ENCODE measurements at regions not wholly inside any gene's neighbourhood (a gene's known extent, or its start where the extent isn't known, plus 50 kb on each side); places are given as distances from the start of the nearest gene placed in this dataset.

DNA sequence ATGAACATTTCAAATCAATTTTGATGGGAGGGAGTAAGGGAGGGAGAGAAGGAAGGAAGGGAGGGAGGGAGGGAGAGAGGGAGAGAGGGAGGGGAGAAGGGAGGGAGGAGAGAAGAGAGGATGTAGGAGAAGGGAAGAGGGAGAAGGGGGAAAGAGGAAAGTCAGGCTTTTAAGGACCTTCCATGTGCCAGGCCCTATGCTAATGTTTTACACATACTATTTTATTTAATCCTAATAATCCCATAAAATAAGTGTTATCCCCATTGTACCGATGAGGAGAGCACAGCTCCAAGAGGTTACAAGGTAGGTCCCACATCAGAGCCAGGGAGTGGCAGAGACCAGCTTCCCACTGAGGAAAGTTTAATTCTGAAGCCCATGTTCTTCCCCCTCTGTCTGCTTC is 341.9 kb downstream of the RAB28 start:
- Histone ChIP-seq H4K20me1 (ENCODE audit: insufficient read depth, low read length) (no peaks in the 10 kb centered on the region), H3K4me2 (ENCODE audit: low read depth, low read length) (no peak overlapping the region), H3K27ac (ENCODE audit: extremely low read length, insufficient read depth, low read length) (no peak overlapping the region), H3K4me1 (ENCODE audit: insufficient read depth, low read length) (no peaks in the 10 kb centered on the region), H3K79me2 (ENCODE audit: insufficient read depth, low read length) (no peaks in the 10 kb centered on the region), H3K9me3 (ENCODE audit: low read length) (no peaks in the 10 kb centered on the region), H3K36me3 (replicated peaks in 1 of 2; ENCODE audit: control insufficient read depth in 1 of 2, insufficient read depth in 2 of 2, low read length in 2 of 2) (no peaks in the 10 kb centered on the region), H3K9ac (ENCODE audit: insufficient read depth, low read depth, low read length) (no peak overlapping the region), H3K27me3 (ENCODE audit: control insufficient read depth in 1 of 2, insufficient read depth in 2 of 2, low read length in 2 of 2) (no peaks in the 10 kb centered on the region), H3K4me3 (replicated peaks in 1 of 3; ENCODE audit: insufficient read depth in 1 of 3, low read depth in 2 of 3, low read length in 3 of 3) (no peak overlapping the region), H2AFZ (ENCODE audit: low read length) (no peak overlapping the region)
- in situ Hi-C loops (cut with HindIII; ENCODE audit: extremely low pct_ligation_motif_present, low pct_unique_long_range_greater_than_20kb) = no loop called here
- CTCF ChIA-PET (ENCODE audit: low intra/inter-chr PET ratio, low total read pairs) = no interaction called here
- 39% methylated on average over 1 of the region's 1 CpG for WGBS (ENCODE audit: low lambda C conversion rate)
- TF ChIP-seq ZNF83 (CRISPR knock-in tag; IDR thresholded peaks at IDR 0.05; ENCODE audit: borderline replicate concordance) (no peak), HNRNPK (IDR thresholded peaks at IDR 0.05; ENCODE audit: low read depth, low read length, poor library complexity, severe bottlenecking) (peak; percentile 80), PCBP2 (optimal IDR thresholded peaks at IDR 0.05; ENCODE audit: low read depth, low read length, poor library complexity, severe bottlenecking) (peak; percentile 64)
- ATAC-seq (no peak), FAIRE-seq (no peak), DNase-seq (ENCODE audit: low spot score) (no peak)
- POLR2A ChIA-PET = no interaction called here
- intact Hi-C loops (cut with micrococcal nuclease; ENCODE audit: unreplicated experiment) = no loop called here
- no TSS peak for BruUV-seq (replicated peaks)

DNA sequence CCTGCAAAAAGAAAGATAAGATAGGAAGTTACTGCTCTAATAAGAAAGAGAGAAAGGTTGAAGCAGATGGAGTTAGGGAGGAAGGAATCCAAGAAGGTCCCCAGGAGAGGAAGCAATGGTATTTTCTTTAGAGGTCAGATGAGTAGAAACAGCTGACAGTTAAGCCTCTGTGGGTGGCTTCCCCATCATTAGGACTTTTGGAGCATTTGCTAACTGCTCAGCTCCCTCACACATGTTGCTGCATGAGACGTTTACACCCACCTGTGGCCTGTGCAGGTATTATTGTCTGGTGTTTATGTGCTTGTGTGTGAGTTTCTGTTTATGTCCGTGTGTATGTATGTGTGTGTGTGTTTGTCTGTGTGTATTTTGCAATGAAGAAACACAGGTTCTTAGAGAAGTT is 346.8 kb downstream of the RAB28 start:
- no peak overlapping the region for H3K27ac ChIP-seq (ENCODE audit: extremely low read length, insufficient read depth, low read length)
- ChIA-PET CTCF (ENCODE audit: low intra/inter-chr PET ratio, low total read pairs) (no interaction called here), POLR2A (no interaction called here)
- H3K27me3 ChIP-seq (ENCODE audit: control insufficient read depth in 1 of 2, insufficient read depth in 2 of 2, low read length in 2 of 2) = no peaks in the 10 kb centered on the region
- 66% methylated on average over 2 of the region's 2 CpGs for WGBS (ENCODE audit: low lambda C conversion rate)
- intact Hi-C loops (cut with micrococcal nuclease; ENCODE audit: unreplicated experiment) (no loop called here), in situ Hi-C loops (cut with HindIII; ENCODE audit: extremely low pct_ligation_motif_present, low pct_unique_long_range_greater_than_20kb) (no loop called here)
- no peak overlapping the region for H3K4me2 ChIP-seq (ENCODE audit: low read depth, low read length)
- H3K9ac ChIP-seq (ENCODE audit: insufficient read depth, low read depth, low read length) = no peak overlapping the region
- DNase-seq (ENCODE audit: low spot score) = no peak
- H3K4me3 ChIP-seq (replicated peaks in 1 of 3; ENCODE audit: insufficient read depth in 1 of 3, low read depth in 2 of 3, low read length in 3 of 3) = no peak overlapping the region
- no TSS peak for BruUV-seq (replicated peaks)
- H3K9me3 ChIP-seq (ENCODE audit: low read length) = no peaks in the 10 kb centered on the region
- peaks cover 8% of the 10 kb centered on the region for H3K4me1 ChIP-seq (ENCODE audit: insufficient read depth, low read length)
- H3K79me2 ChIP-seq (ENCODE audit: insufficient read depth, low read length) = no peaks in the 10 kb centered on the region
- no peak overlapping the region for H2AFZ ChIP-seq (ENCODE audit: low read length)
- H3K36me3 ChIP-seq (replicated peaks in 1 of 2; ENCODE audit: control insufficient read depth in 1 of 2, insufficient read depth in 2 of 2, low read length in 2 of 2) = no peaks in the 10 kb centered on the region
- ATAC-seq = no peak
- no peak for FAIRE-seq
- TF ChIP-seq, protein P1, sequence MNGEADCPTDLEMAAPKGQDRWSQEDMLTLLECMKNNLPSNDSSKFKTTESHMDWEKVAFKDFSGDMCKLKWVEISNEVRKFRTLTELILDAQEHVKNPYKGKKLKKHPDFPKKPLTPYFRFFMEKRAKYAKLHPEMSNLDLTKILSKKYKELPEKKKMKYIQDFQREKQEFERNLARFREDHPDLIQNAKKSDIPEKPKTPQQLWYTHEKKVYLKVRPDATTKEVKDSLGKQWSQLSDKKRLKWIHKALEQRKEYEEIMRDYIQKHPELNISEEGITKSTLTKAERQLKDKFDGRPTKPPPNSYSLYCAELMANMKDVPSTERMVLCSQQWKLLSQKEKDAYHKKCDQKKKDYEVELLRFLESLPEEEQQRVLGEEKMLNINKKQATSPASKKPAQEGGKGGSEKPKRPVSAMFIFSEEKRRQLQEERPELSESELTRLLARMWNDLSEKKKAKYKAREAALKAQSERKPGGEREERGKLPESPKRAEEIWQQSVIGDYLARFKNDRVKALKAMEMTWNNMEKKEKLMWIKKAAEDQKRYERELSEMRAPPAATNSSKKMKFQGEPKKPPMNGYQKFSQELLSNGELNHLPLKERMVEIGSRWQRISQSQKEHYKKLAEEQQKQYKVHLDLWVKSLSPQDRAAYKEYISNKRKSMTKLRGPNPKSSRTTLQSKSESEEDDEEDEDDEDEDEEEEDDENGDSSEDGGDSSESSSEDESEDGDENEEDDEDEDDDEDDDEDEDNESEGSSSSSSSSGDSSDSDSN (CRISPR knock-in tag; IDR thresholded peaks at IDR 0.05) = no peak
- TF ChIP-seq PAWR (CRISPR knock-in tag; IDR thresholded peaks at IDR 0.05; ENCODE audit: borderline replicate concordance) = no peak
- peak; percentile 17; the same call in 1 of the 2 replicates for TF ChIP-seq STAG1 (CRISPR knock-in tag; IDR thresholded peaks at IDR 0.05)
- H4K20me1 ChIP-seq (ENCODE audit: insufficient read depth, low read length) = no peaks in the 10 kb centered on the region

Data from HepG2 (cell line).